ENCODE measurements at regions not wholly inside any gene's neighbourhood (a gene's known extent, or its start where the extent isn't known, plus 50 kb on each side); places are given as distances from the start of the nearest gene placed in this dataset.
A peak's percentile ranks its signal among the peaks of the same experiment; 100 is the strongest.

DNA sequence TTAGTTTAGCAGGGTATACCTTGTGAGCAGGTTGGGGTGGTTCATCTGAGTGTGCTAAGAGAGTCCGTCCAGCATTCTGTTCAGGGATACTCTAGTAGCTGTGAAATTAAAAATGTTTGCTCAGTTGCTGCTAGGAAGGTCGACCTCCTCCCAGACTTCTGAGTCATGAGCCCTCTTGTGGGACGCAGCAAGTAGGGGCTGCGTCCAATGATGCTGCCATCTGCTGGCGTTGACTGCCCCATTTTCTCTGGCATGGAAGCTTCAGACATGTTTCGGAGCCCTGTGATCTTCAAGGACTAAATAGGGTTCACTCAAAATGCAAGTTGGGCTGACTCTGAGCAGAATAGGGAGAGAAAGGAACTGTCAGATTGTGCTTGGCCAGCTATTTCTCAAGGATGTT, 201.0 kb upstream of the ARSJ start:
- ATAC-seq (ENCODE audit: low read depth) (no peak), DNase-seq (peak; percentile 39)
- Histone ChIP-seq H2AFZ (ENCODE audit: insufficient read depth, low read depth, low read length, poor library complexity, severe bottlenecking) (no peak overlapping the region), H3K79me2 (ENCODE audit: control insufficient read depth, insufficient read depth, low read length) (no peaks in the 10 kb centered on the region), H4K20me1 (ENCODE audit: control insufficient read depth, insufficient read depth, low read length, poor library complexity, severe bottlenecking) (no peaks in the 10 kb centered on the region), H3K27ac (ENCODE audit: low read length in 2 of 2) (no peak overlapping the region), H3K4me1 (ENCODE audit: control insufficient read depth in 2 of 2, insufficient read depth in 2 of 2, low read length in 2 of 2) (no peaks in the 10 kb centered on the region), H3K4me2 (replicated peaks; ENCODE audit: low read depth, low read length, poor library complexity, severe bottlenecking) (no peak overlapping the region), H3K9me3 (ENCODE audit: control extremely low read depth in 1 of 3, control insufficient read depth in 2 of 3, insufficient read depth in 1 of 3, low read length in 2 of 3) (peaks cover 0 to 7% (median 0%) of the 10 kb centered on the region in 3 donors), H3K4me3 (ENCODE audit: control extremely low read depth in 1 of 5, extremely low read depth in 1 of 5, insufficient read depth in 1 of 5, low read depth in 2 of 5, low read length in 4 of 5) (no peak overlapping the region), H3K27me3 (replicated peaks in 1 of 4; ENCODE audit: control extremely low read depth in 1 of 4, control insufficient read depth in 3 of 4, insufficient read depth in 4 of 4, low read length in 3 of 4) (no peaks in the 10 kb centered on the region), H3K36me3 (replicated peaks in 1 of 2; ENCODE audit: control extremely low read depth in 1 of 2, control insufficient read depth in 1 of 2, extremely low read depth in 1 of 2, insufficient read depth in 2 of 2, low read length in 1 of 2) (no peaks in the 10 kb centered on the region), H3K9ac (ENCODE audit: low read length) (no peak overlapping the region)
- Mint-ChIP-seq H3K27me3 (peaks cover 7% of the 10 kb centered on the region), H3K27ac (no peak overlapping the region), H3K9me3 (ENCODE audit: insufficient read depth) (peaks cover 2% of the 10 kb centered on the region), H3K4me3 (no peak overlapping the region), H3K4me1 (no peaks in the 10 kb centered on the region)
- POLR2A ChIA-PET, result no interaction called here
- no peak for TF ChIP-seq EZH2 (IDR thresholded peaks at IDR 0.05; ENCODE audit: borderline replicate concordance, insufficient read depth, low read depth, low read length, poor library complexity, severe bottlenecking)
- TF ChIP-seq, protein P1, sequence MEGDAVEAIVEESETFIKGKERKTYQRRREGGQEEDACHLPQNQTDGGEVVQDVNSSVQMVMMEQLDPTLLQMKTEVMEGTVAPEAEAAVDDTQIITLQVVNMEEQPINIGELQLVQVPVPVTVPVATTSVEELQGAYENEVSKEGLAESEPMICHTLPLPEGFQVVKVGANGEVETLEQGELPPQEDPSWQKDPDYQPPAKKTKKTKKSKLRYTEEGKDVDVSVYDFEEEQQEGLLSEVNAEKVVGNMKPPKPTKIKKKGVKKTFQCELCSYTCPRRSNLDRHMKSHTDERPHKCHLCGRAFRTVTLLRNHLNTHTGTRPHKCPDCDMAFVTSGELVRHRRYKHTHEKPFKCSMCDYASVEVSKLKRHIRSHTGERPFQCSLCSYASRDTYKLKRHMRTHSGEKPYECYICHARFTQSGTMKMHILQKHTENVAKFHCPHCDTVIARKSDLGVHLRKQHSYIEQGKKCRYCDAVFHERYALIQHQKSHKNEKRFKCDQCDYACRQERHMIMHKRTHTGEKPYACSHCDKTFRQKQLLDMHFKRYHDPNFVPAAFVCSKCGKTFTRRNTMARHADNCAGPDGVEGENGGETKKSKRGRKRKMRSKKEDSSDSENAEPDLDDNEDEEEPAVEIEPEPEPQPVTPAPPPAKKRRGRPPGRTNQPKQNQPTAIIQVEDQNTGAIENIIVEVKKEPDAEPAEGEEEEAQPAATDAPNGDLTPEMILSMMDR (IDR thresholded peaks at IDR 0.05), result peak; percentile 22
- intact Hi-C loops (cut with micrococcal nuclease), result loop anchor here (1.0 kb wide), 1 partner anchor 786 kb away; no protein-coding TSS in a partner anchor
- CTCF ChIA-PET, result interaction anchor here (0.7 to 3.0 kb wide), 3 partner anchors 9 to 786 kb away, joined by 3 to 22 read pairs (median 4); no protein-coding TSS in a partner anchor
- whole genome bisulfite sequencing (ENCODE audit: insufficient coverage), result 42% methylated on average over 6 of the region's 6 CpGs

DNA sequence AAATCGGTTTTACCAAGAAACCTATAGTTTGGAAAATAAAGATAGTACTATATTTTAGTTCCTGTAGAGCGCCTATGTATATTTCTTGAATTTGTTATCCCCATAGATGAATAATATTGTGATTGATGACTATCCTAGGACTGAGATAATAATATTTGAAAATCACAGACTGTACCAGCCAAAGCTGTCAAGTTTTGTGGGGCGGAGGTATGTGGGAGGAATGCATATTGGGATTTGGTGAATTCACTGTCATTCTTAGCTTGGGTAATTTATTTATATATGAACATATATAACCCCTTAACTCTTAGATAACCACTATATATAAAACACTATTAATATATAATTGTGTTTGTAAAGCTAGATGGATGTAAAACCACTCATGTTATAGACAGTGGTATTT, 205.5 kb upstream of the ARSJ start:
- POLR2A ChIA-PET, result no interaction called here
- Mint-ChIP-seq H3K27ac (no peak overlapping the region), H3K9me3 (ENCODE audit: insufficient read depth) (peaks cover 2% of the 10 kb centered on the region), H3K27me3 (peaks cover 11% of the 10 kb centered on the region), H3K4me1 (no peaks in the 10 kb centered on the region), H3K4me3 (no peak overlapping the region)
- Histone ChIP-seq H3K79me2 (ENCODE audit: control insufficient read depth, insufficient read depth, low read length) (no peaks in the 10 kb centered on the region), H3K27ac (ENCODE audit: low read length in 2 of 2) (no peak overlapping the region), H3K27me3 (replicated peaks in 1 of 4; ENCODE audit: control extremely low read depth in 1 of 4, control insufficient read depth in 3 of 4, insufficient read depth in 4 of 4, low read length in 3 of 4) (no peaks in the 10 kb centered on the region), H4K20me1 (ENCODE audit: control insufficient read depth, insufficient read depth, low read length, poor library complexity, severe bottlenecking) (no peaks in the 10 kb centered on the region), H3K9ac (ENCODE audit: low read length) (no peak overlapping the region), H2AFZ (ENCODE audit: insufficient read depth, low read depth, low read length, poor library complexity, severe bottlenecking) (no peak overlapping the region), H3K9me3 (ENCODE audit: control extremely low read depth in 1 of 3, control insufficient read depth in 2 of 3, insufficient read depth in 1 of 3, low read length in 2 of 3) (peaks cover 0 to 7% (median 0%) of the 10 kb centered on the region in 3 donors), H3K4me3 (ENCODE audit: control extremely low read depth in 1 of 5, extremely low read depth in 1 of 5, insufficient read depth in 1 of 5, low read depth in 2 of 5, low read length in 4 of 5) (no peak overlapping the region), H3K36me3 (replicated peaks in 1 of 2; ENCODE audit: control extremely low read depth in 1 of 2, control insufficient read depth in 1 of 2, extremely low read depth in 1 of 2, insufficient read depth in 2 of 2, low read length in 1 of 2) (no peaks in the 10 kb centered on the region), H3K4me1 (ENCODE audit: control insufficient read depth in 2 of 2, insufficient read depth in 2 of 2, low read length in 2 of 2) (no peaks in the 10 kb centered on the region), H3K4me2 (replicated peaks; ENCODE audit: low read depth, low read length, poor library complexity, severe bottlenecking) (no peak overlapping the region)
- ATAC-seq (ENCODE audit: low read depth) (no peak), DNase-seq (no peak)
- no CpG with 5 or more reads among the region's 3 CpGs for WGBS (ENCODE audit: insufficient coverage)
- CTCF ChIA-PET, result interaction anchor here (0.5 to 0.9 kb wide), 2 partner anchors 121 to 291 kb away, joined by 3 read pairs; no protein-coding TSS in a partner anchor
- intact Hi-C loops (cut with micrococcal nuclease), result no loop called here
- TF ChIP-seq, protein P1 (IDR thresholded peaks at IDR 0.05), result no peak
- no peak for TF ChIP-seq EZH2 (IDR thresholded peaks at IDR 0.05; ENCODE audit: borderline replicate concordance, insufficient read depth, low read depth, low read length, poor library complexity, severe bottlenecking)
